H1 (cell line): ENCODE measurements at regions not wholly inside any gene's neighbourhood (a gene's known extent, or its start where the extent isn't known, plus 50 kb on each side); places are given as distances from the start of the nearest gene placed in this dataset.

Source experiments
- CEBPB ChIP-seq: IDR thresholded peaks from 2 replicates; pipeline ENCODE4 v1.6.1; 2012; ENCODE audit warnings: low read depth, low read length
- POLR2A ChIP-seq, 2 experiments: IDR thresholded peaks; 1 replicate in 1 of 2; 2 replicates in 1 of 2; pipeline ENCODE4 v1.6.1; 2011; ENCODE audit warnings: low read depth in 2 of 2, low read length in 2 of 2, mild to moderate bottlenecking in 2 of 2; ENCODE audit errors: control extremely low read depth in 1 of 2
- POLR2AphosphoS5 ChIP-seq: IDR thresholded peaks from 2 replicates; pipeline ENCODE4 v1.6.1; 2011; ENCODE audit warnings: low read depth, low read length
- RXRA ChIP-seq: IDR thresholded peaks from 2 replicates; pipeline ENCODE4 v1.6.1; 2011; ENCODE audit warnings: low read depth, mild to moderate bottlenecking, low read length, moderate library complexity; ENCODE audit not compliant: insufficient read depth
- TAF1 ChIP-seq: IDR thresholded peaks from 2 replicates; pipeline ENCODE4 v1.6.1; 2011; ENCODE audit warnings: mild to moderate bottlenecking, low read depth, low read length
- ZNF274 ChIP-seq: IDR thresholded peaks from 2 replicates; pipeline ENCODE4 v1.7.0; 2012; ENCODE audit warnings: low read length, borderline replicate concordance; ENCODE audit errors: extremely low read depth
- TF ChIP-seq, protein P1 (sequence below), 3 experiments: IDR thresholded peaks; 1 replicate in 2 of 3; 2 replicates in 1 of 3; pipeline versions ENCODE4 v1.5.1 to v1.6.1; 2011; ENCODE audit warnings: low read length in 3 of 3, mild to moderate bottlenecking in 3 of 3, inconsistent platforms in 2 of 3, low read depth in 1 of 3, moderate library complexity in 1 of 3; ENCODE audit not compliant: insufficient read depth in 1 of 3; ENCODE audit errors: control extremely low read depth in 1 of 3

GRCh38 chr6:168953461-168953860 is 300.2 kb downstream of the THBS2 start:
- TF ChIP-seq TAF1 = no peak
- TF ChIP-seq, protein P1, sequence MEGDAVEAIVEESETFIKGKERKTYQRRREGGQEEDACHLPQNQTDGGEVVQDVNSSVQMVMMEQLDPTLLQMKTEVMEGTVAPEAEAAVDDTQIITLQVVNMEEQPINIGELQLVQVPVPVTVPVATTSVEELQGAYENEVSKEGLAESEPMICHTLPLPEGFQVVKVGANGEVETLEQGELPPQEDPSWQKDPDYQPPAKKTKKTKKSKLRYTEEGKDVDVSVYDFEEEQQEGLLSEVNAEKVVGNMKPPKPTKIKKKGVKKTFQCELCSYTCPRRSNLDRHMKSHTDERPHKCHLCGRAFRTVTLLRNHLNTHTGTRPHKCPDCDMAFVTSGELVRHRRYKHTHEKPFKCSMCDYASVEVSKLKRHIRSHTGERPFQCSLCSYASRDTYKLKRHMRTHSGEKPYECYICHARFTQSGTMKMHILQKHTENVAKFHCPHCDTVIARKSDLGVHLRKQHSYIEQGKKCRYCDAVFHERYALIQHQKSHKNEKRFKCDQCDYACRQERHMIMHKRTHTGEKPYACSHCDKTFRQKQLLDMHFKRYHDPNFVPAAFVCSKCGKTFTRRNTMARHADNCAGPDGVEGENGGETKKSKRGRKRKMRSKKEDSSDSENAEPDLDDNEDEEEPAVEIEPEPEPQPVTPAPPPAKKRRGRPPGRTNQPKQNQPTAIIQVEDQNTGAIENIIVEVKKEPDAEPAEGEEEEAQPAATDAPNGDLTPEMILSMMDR (IDR thresholded peaks at IDR 0.05; ENCODE audit: control extremely low read depth in 1 of 3, insufficient read depth in 1 of 3, low read depth in 1 of 3, low read length in 3 of 3) = no peak
- TF ChIP-seq RXRA = no peak
- TF ChIP-seq POLR2A (IDR thresholded peaks at IDR 0.05; ENCODE audit: control extremely low read depth in 1 of 2, low read depth in 2 of 2, low read length in 2 of 2) = no peak
- TF ChIP-seq POLR2AphosphoS5 = no peak
- TF ChIP-seq CEBPB = no peak
- TF ChIP-seq ZNF274 = no peak
